Left forelimb (tissue), 1 donor: ENCODE measurements at regions not wholly inside any gene's neighbourhood (a gene's known extent, or its start where the extent isn't known, plus 50 kb on each side); places are given as distances from the start of the nearest gene placed in this dataset.

Experiments used
- DNase-seq: peaks from one replicate; pipeline ENCODE4 v3.0.0-alpha.2; 2018; ENCODE audit warnings: low spot score

- DNase-seq: no peak
Observed at GRCh38 chr22:27476318-27476717, 325.2 kb downstream of the MN1 start.

GRCh38 chr22:27476729-27477128, 324.8 kb downstream of the MN1 start:
- DNase-seq: no peak

- no peak for DNase-seq
Observed at GRCh38 chr22:27477171-27477570, 324.4 kb downstream of the MN1 start.

- no peak for DNase-seq
Observed at GRCh38 chr22:27480487-27480886, 321.1 kb downstream of the MN1 start.

GRCh38 chr22:27482402-27482801, 319.2 kb downstream of the MN1 start:
- DNase-seq: no peak

- DNase-seq: no peak
Observed at GRCh38 chr22:27483095-27483785, 318.3 kb downstream of the MN1 start.

- DNase-seq: no peak
Observed at GRCh38 chr22:27485842-27486241, 315.7 kb downstream of the MN1 start.

GRCh38 chr22:27487600-27488452, 313.7 kb downstream of the MN1 start:
- no peak for DNase-seq

GRCh38 chr22:27488456-27489177, 312.9 kb downstream of the MN1 start:
- DNase-seq: no peak

- no peak for DNase-seq
Observed at GRCh38 chr22:27489178-27489675, 312.3 kb downstream of the MN1 start.

- no peak for DNase-seq
Observed at GRCh38 chr22:27490080-27490479, 311.5 kb downstream of the MN1 start.

- no peak for DNase-seq
Observed at GRCh38 chr22:27491888-27492287, 309.7 kb downstream of the MN1 start.

GRCh38 chr22:27492566-27493201, 308.9 kb downstream of the MN1 start:
- DNase-seq: no peak

- no peak for DNase-seq
Observed at GRCh38 chr22:27493796-27494195, 307.8 kb downstream of the MN1 start.

GRCh38 chr22:27494785-27495184, 306.8 kb downstream of the MN1 start:
- no peak for DNase-seq

GRCh38 chr22:27495325-27495724, 306.2 kb downstream of the MN1 start:
- DNase-seq: no peak

- DNase-seq: no peak
Observed at GRCh38 chr22:27499121-27499520, 302.4 kb downstream of the MN1 start.

GRCh38 chr22:27501191-27501936, 300.2 kb downstream of the MN1 start:
- DNase-seq: no peak

- no peak for DNase-seq
Observed at GRCh38 chr22:27502327-27502726, 299.2 kb downstream of the MN1 start.

- no peak for DNase-seq
Observed at GRCh38 chr22:27504360-27505253, 296.9 kb downstream of the MN1 start.
